Neural progenitor cell (in vitro differentiated cells): ENCODE measurements at regions not wholly inside any gene's neighbourhood (a gene's known extent, or its start where the extent isn't known, plus 50 kb on each side); places are given as distances from the start of the nearest gene placed in this dataset.

Source experiments
- DNase-seq: peaks from one replicate; pipeline ENCODE4 v3.0.0-alpha.2; 2016; ENCODE audit warnings: low spot score
- H2AFZ ChIP-seq: fragments of 200-600 bp; sonication (generic); replicated peaks from 2 replicates; pipeline ENCODE4 v1.6.1; 2016; ENCODE audit warnings: antibody characterized with exemption
- H3F3A ChIP-seq: fragments of 200-600 bp; sonication (generic); 2 replicates; pipeline ENCODE4 v1.6.1; 2016; ENCODE audit warnings: antibody characterized with exemption, low read depth
- H3K27ac ChIP-seq: fragments of 200-600 bp; sonication (generic); 2 replicates; pipeline ENCODE4 v1.5.1; 2016; ENCODE audit warnings: mild to moderate bottlenecking
- H3K27me3 ChIP-seq: fragments of 200-600 bp; sonication (generic); 2 replicates; pipeline ENCODE4 v1.6.1; 2016; ENCODE audit warnings: mild to moderate bottlenecking, moderate library complexity
- H3K36me3 ChIP-seq: fragments of 200-600 bp; sonication (generic); 2 replicates; pipeline ENCODE4 v1.5.1; 2016
- H3K4me1 ChIP-seq: fragments of 200-600 bp; sonication (generic); 2 replicates; pipeline ENCODE4 v1.6.1; 2016; ENCODE audit warnings: mixed run types
- H3K4me2 ChIP-seq: fragments of 200-600 bp; sonication (generic); 2 replicates; pipeline ENCODE4 v1.6.1; 2016
- H3K4me3 ChIP-seq: fragments of 200-600 bp; sonication (generic); 2 replicates; pipeline ENCODE4 v1.5.1; 2016
- H3K79me2 ChIP-seq: fragments of 200-600 bp; sonication (generic); 2 replicates; pipeline ENCODE4 v1.6.1; 2016; ENCODE audit warnings: low read depth
- H3K9ac ChIP-seq: fragments of 200-600 bp; sonication (generic); 2 replicates; pipeline ENCODE4 v1.6.1; 2016
- H3K9me3 ChIP-seq: fragments of 200-600 bp; sonication (generic); 2 replicates; pipeline ENCODE4 v1.5.1; 2016; ENCODE audit warnings: low read depth
- H4K20me1 ChIP-seq: fragments of 200-600 bp; sonication (generic); 2 replicates; pipeline ENCODE4 v1.6.1; 2016; ENCODE audit warnings: low read depth
- H3K27ac Mint-ChIP-seq: 3 replicates; pipeline ENCODE4 v1.8.0; 2021; ENCODE audit warnings: mixed read lengths
- H3K27me3 Mint-ChIP-seq: 2 replicates; pipeline ENCODE4 v1.8.0; 2022; ENCODE audit warnings: low read depth, mild to moderate bottlenecking, inconsistent platforms, moderate library complexity, mixed read lengths; ENCODE audit not compliant: insufficient read depth
- H3K36me3 Mint-ChIP-seq: 3 replicates; pipeline ENCODE4 v1.8.0; 2021; ENCODE audit warnings: mixed read lengths
- H3K4me1 Mint-ChIP-seq: 3 replicates; pipeline ENCODE4 v1.8.0; 2021; ENCODE audit warnings: mixed read lengths
- H3K4me3 Mint-ChIP-seq: 3 replicates; pipeline ENCODE4 v1.8.0; 2021; ENCODE audit warnings: mild to moderate bottlenecking, moderate library complexity, mixed read lengths
- H3K9me3 Mint-ChIP-seq: 3 replicates; pipeline ENCODE4 v1.8.0; 2020; ENCODE audit warnings: mixed read lengths
- CTCF ChIP-seq: fragments of 200-600 bp; sonication (generic); IDR thresholded peaks from 2 replicates; pipeline ENCODE4 v1.5.1; 2017; ENCODE audit warnings: antibody characterized with exemption, mild to moderate bottlenecking
- EZH2 ChIP-seq: fragments of 200-600 bp; sonication (generic); IDR thresholded peaks from 2 replicates; pipeline ENCODE4 v1.6.1; 2017; ENCODE audit warnings: antibody characterized with exemption, mild to moderate bottlenecking, moderate library complexity
- EZH2phosphoT487 ChIP-seq: fragments of 200-600 bp; sonication (generic); IDR thresholded peaks from 2 replicates; pipeline ENCODE4 v1.6.1; 2017; ENCODE audit warnings: antibody characterized with exemption

GRCh38 chr14:53328841-53329240, 175.7 kb upstream of the DDHD1 start:
- Histone ChIP-seq H3K27me3 (no peaks in the 10 kb centered on the region), H2AFZ (no peak overlapping the region), H3K9me3 (no peaks in the 10 kb centered on the region), H3K36me3 (no peaks in the 10 kb centered on the region), H3K4me1 (no peaks in the 10 kb centered on the region), H3K27ac (no peak overlapping the region), H3K4me2 (no peak overlapping the region), H4K20me1 (no peaks in the 10 kb centered on the region), H3K79me2 (no peaks in the 10 kb centered on the region), H3K9ac (no peak overlapping the region), H3K4me3 (no peak overlapping the region), H3F3A (no peaks in the 10 kb centered on the region)
- DNase-seq: no peak
- H3K4me3 Mint-ChIP-seq: peak overlapping the region; percentile 24
- H3K9me3 Mint-ChIP-seq: peaks cover 5% of the 10 kb centered on the region
- H3K27ac Mint-ChIP-seq: no peak overlapping the region
- peaks cover 2% of the 10 kb centered on the region for H3K27me3 Mint-ChIP-seq
- H3K4me1 Mint-ChIP-seq: peaks cover 22% of the 10 kb centered on the region
- peaks cover 2% of the 10 kb centered on the region for H3K36me3 Mint-ChIP-seq
- TF ChIP-seq CTCF: no peak
- no peak for TF ChIP-seq EZH2phosphoT487

- H3K4me3 ChIP-seq: no peak overlapping the region
- Mint-ChIP-seq H3K4me3 (no peak overlapping the region), H3K27me3 (peaks cover 2% of the 10 kb centered on the region), H3K36me3 (peaks cover 2% of the 10 kb centered on the region), H3K9me3 (peaks cover 5% of the 10 kb centered on the region), H3K27ac (no peak overlapping the region), H3K4me1 (peaks cover 16% of the 10 kb centered on the region)
- no peaks in the 10 kb centered on the region for H3K27me3 ChIP-seq
- no peaks in the 10 kb centered on the region for H3K79me2 ChIP-seq
- H3F3A ChIP-seq: no peaks in the 10 kb centered on the region
- TF ChIP-seq EZH2phosphoT487: no peak
- no peak overlapping the region for H3K9ac ChIP-seq
- no peak overlapping the region for H3K27ac ChIP-seq
- no peaks in the 10 kb centered on the region for H4K20me1 ChIP-seq
- H3K4me1 ChIP-seq: no peaks in the 10 kb centered on the region
- H3K36me3 ChIP-seq: no peaks in the 10 kb centered on the region
- H3K9me3 ChIP-seq: no peaks in the 10 kb centered on the region
- no peak overlapping the region for H2AFZ ChIP-seq
- DNase-seq: no peak
- H3K4me2 ChIP-seq: no peak overlapping the region
Measured at GRCh38 chr14:53327716-53328115, 174.6 kb upstream of the DDHD1 start.

GRCh38 chr14:53325176-53325806, 172.2 kb upstream of the DDHD1 start:
- H3K4me2 ChIP-seq: no peak overlapping the region
- no peak overlapping the region for H3K27ac Mint-ChIP-seq
- H2AFZ ChIP-seq: peak overlapping the region; percentile 50
- H3K4me1 Mint-ChIP-seq: peaks cover 14% of the 10 kb centered on the region
- peaks cover 2% of the 10 kb centered on the region for H3K27me3 Mint-ChIP-seq
- H3K9me3 Mint-ChIP-seq: peaks cover 13% of the 10 kb centered on the region
- no peak overlapping the region for H3K4me3 ChIP-seq
- DNase-seq: peak; percentile 38
- no peaks in the 10 kb centered on the region for H3K27me3 ChIP-seq
- no peaks in the 10 kb centered on the region for H3K79me2 ChIP-seq
- H4K20me1 ChIP-seq: no peaks in the 10 kb centered on the region
- H3K4me1 ChIP-seq: no peaks in the 10 kb centered on the region
- no peaks in the 10 kb centered on the region for H3K36me3 ChIP-seq
- H3K4me3 Mint-ChIP-seq: no peak overlapping the region
- H3F3A ChIP-seq: no peaks in the 10 kb centered on the region
- no peak overlapping the region for H3K9ac ChIP-seq
- H3K9me3 ChIP-seq: no peaks in the 10 kb centered on the region
- TF ChIP-seq CTCF: peak; percentile 67
- no peak for TF ChIP-seq EZH2
- H3K36me3 Mint-ChIP-seq: peaks cover 4% of the 10 kb centered on the region
- H3K27ac ChIP-seq: no peak overlapping the region

- no peaks in the 10 kb centered on the region for H3K4me1 ChIP-seq
- no peaks in the 10 kb centered on the region for H3K79me2 ChIP-seq
- H3K4me1 Mint-ChIP-seq: no peaks in the 10 kb centered on the region
- no peaks in the 10 kb centered on the region for H3K9me3 ChIP-seq
- no peak overlapping the region for H3K4me3 Mint-ChIP-seq
- peaks cover 68% of the 10 kb centered on the region for H3K9me3 Mint-ChIP-seq
- no peak overlapping the region for H3K27ac ChIP-seq
- no peaks in the 10 kb centered on the region for H4K20me1 ChIP-seq
- no peak overlapping the region for H3K4me2 ChIP-seq
- no peaks in the 10 kb centered on the region for H3K27me3 Mint-ChIP-seq
- no peak for TF ChIP-seq EZH2
- no peaks in the 10 kb centered on the region for H3K36me3 ChIP-seq
- no peak for DNase-seq
- H3K27me3 ChIP-seq: no peaks in the 10 kb centered on the region
- no peak overlapping the region for H3K4me3 ChIP-seq
- H3K36me3 Mint-ChIP-seq: peaks cover 23% of the 10 kb centered on the region
- no peak overlapping the region for H3K9ac ChIP-seq
- H3K27ac Mint-ChIP-seq: no peak overlapping the region
- no peak overlapping the region for H2AFZ ChIP-seq
- no peaks in the 10 kb centered on the region for H3F3A ChIP-seq
Measured at GRCh38 chr14:53316504-53316903, 163.4 kb upstream of the DDHD1 start.
